GM21786 (cell line): ENCODE measurements at regions not wholly inside any gene's neighbourhood (a gene's known extent, or its start where the extent isn't known, plus 50 kb on each side); places are given as distances from the start of the nearest gene placed in this dataset.

Source experiments
- ATAC-seq: cut with Tn5 transposase; IDR thresholded peaks from one replicate; pipeline ENCODE4 v1.9.1; 2021; ENCODE audit not compliant: unreplicated experiment

GRCh38 chr11:76277298-76278175, 71.2 kb upstream of the WNT11 start:
- no peak for ATAC-seq

GRCh38 chr11:76276781-76277155, 70.5 kb upstream of the WNT11 start:
- ATAC-seq = no peak

- no peak for ATAC-seq
Measured at GRCh38 chr11:76276046-76276780, 69.9 kb upstream of the WNT11 start.

GRCh38 chr11:76275446-76275845, 69.1 kb upstream of the WNT11 start:
- no peak for ATAC-seq

- no peak for ATAC-seq
Measured at GRCh38 chr11:76271068-76271467, 64.8 kb upstream of the WNT11 start.

- no peak for ATAC-seq
Measured at GRCh38 chr11:76270389-76270788, 64.1 kb upstream of the WNT11 start.

GRCh38 chr11:76269661-76270261, 63.5 kb upstream of the WNT11 start:
- ATAC-seq = no peak

- ATAC-seq = no peak
Measured at GRCh38 chr11:76269247-76269646, 62.9 kb upstream of the WNT11 start.

GRCh38 chr11:76268498-76268897, 62.2 kb upstream of the WNT11 start:
- no peak for ATAC-seq

- ATAC-seq = no peak
Measured at GRCh38 chr11:76267556-76267955, 61.3 kb upstream of the WNT11 start.

GRCh38 chr11:76266286-76267100, 60.2 kb upstream of the WNT11 start:
- ATAC-seq = no peak

GRCh38 chr11:76265771-76266241, 59.5 kb upstream of the WNT11 start:
- no peak for ATAC-seq

- ATAC-seq = no peak
Measured at GRCh38 chr11:76263657-76264056, 57.4 kb upstream of the WNT11 start.

GRCh38 chr11:76263166-76263565, 56.9 kb upstream of the WNT11 start:
- no peak for ATAC-seq

- ATAC-seq = no peak
Measured at GRCh38 chr11:76260296-76260925, 54.1 kb upstream of the WNT11 start.

GRCh38 chr11:76259299-76259908, 53.1 kb upstream of the WNT11 start:
- ATAC-seq = no peak

- no peak for ATAC-seq
Measured at GRCh38 chr11:76257074-76257719, 50.9 kb upstream of the WNT11 start.

- no peak for ATAC-seq
Measured at GRCh38 chr11:76256448-76256847, 50.1 kb upstream of the WNT11 start.
